Midbrain (tissue), 1 donor: ENCODE measurements at regions not wholly inside any gene's neighbourhood (a gene's known extent, or its start where the extent isn't known, plus 50 kb on each side); places are given as distances from the start of the nearest gene placed in this dataset.

Source experiments
- DNase-seq: peaks from one replicate; lab custom pipeline; 2025; lab: John Stamatoyannopoulos, UW

- no peak for DNase-seq
Observed at GRCh38 chr1:227372726-227373130, 54.4 kb upstream of the CDC42BPA start.

GRCh38 chr1:227370533-227371254 is 52.4 kb upstream of the CDC42BPA start:
- DNase-seq = no peak

GRCh38 chr1:227369102-227369760 is 50.9 kb upstream of the CDC42BPA start:
- no peak for DNase-seq
